ENCODE measurements at regions not wholly inside any gene's neighbourhood (a gene's known extent, or its start where the extent isn't known, plus 50 kb on each side); places are given as distances from the start of the nearest gene placed in this dataset.

- WGBS, 3 donors: 60 to 78% (median 75%) methylated on average over 2 of the region's 2 CpGs
- DNase-seq (no peak), FAIRE-seq (no peak)
- H3K36me3 ChIP-seq (ENCODE audit: control insufficient read depth in 3 of 3, insufficient read depth in 2 of 3, low read depth in 1 of 3, low read length in 3 of 3): no peaks in the 10 kb centered on the region
- H3K9me3 ChIP-seq (ENCODE audit: control insufficient read depth in 2 of 2, insufficient read depth in 1 of 2, low read depth in 1 of 2, low read length in 1 of 2): no peaks in the 10 kb centered on the region
- no peak overlapping the region for H3K4me3 ChIP-seq (ENCODE audit: low read depth in 1 of 3, low read length in 3 of 3)
- H3K27me3 ChIP-seq (ENCODE audit: control insufficient read depth in 3 of 3, insufficient read depth in 3 of 3, low read length in 3 of 3): no peaks in the 10 kb centered on the region
- H3K4me1 ChIP-seq (ENCODE audit: control insufficient read depth in 3 of 3, insufficient read depth in 2 of 3, low read depth in 1 of 3, low read length in 2 of 3): no peaks in the 10 kb centered on the region
- no peak overlapping the region for H3K27ac ChIP-seq (ENCODE audit: low read depth in 1 of 3, low read length in 2 of 3)
These were observed 498.1 kb downstream of the NLGN4X start for GRCh38 chrX:5730556-5730955.

- no peak for DNase-seq
- Histone ChIP-seq H3K4me3 (ENCODE audit: low read depth in 1 of 3, low read length in 3 of 3) (no peak overlapping the region), H3K9me3 (ENCODE audit: control insufficient read depth in 2 of 2, insufficient read depth in 1 of 2, low read depth in 1 of 2, low read length in 1 of 2) (no peaks in the 10 kb centered on the region), H3K4me1 (ENCODE audit: control insufficient read depth in 3 of 3, insufficient read depth in 2 of 3, low read depth in 1 of 3, low read length in 2 of 3) (no peaks in the 10 kb centered on the region), H3K27ac (ENCODE audit: low read depth in 1 of 3, low read length in 2 of 3) (no peak overlapping the region), H3K36me3 (ENCODE audit: control insufficient read depth in 3 of 3, insufficient read depth in 2 of 3, low read depth in 1 of 3, low read length in 3 of 3) (no peaks in the 10 kb centered on the region), H3K27me3 (ENCODE audit: control insufficient read depth in 3 of 3, insufficient read depth in 3 of 3, low read length in 3 of 3) (no peaks in the 10 kb centered on the region)
- FAIRE-seq: no peak
- 74 to 86% (median 81%) methylated on average over 5 of the region's 5 CpGs for WGBS, 3 donors
These were observed 502.4 kb downstream of the NLGN4X start for GRCh38 chrX:5726224-5726623.

GRCh38 chrX:5724123-5724522 lies 504.5 kb downstream of the NLGN4X start:
- WGBS, 3 donors: 77 to 87% (median 83%) methylated on average over 5 of the region's 5 CpGs
- H3K27ac ChIP-seq (ENCODE audit: low read depth in 1 of 3, low read length in 2 of 3): no peak overlapping the region
- no peak overlapping the region for H3K4me3 ChIP-seq (ENCODE audit: low read depth in 1 of 3, low read length in 3 of 3)
- H3K36me3 ChIP-seq (ENCODE audit: control insufficient read depth in 3 of 3, insufficient read depth in 2 of 3, low read depth in 1 of 3, low read length in 3 of 3): no peaks in the 10 kb centered on the region
- no peaks in the 10 kb centered on the region for H3K9me3 ChIP-seq (ENCODE audit: control insufficient read depth in 2 of 2, insufficient read depth in 1 of 2, low read depth in 1 of 2, low read length in 1 of 2)
- H3K4me1 ChIP-seq (ENCODE audit: control insufficient read depth in 3 of 3, insufficient read depth in 2 of 3, low read depth in 1 of 3, low read length in 2 of 3): no peaks in the 10 kb centered on the region
- H3K27me3 ChIP-seq (ENCODE audit: control insufficient read depth in 3 of 3, insufficient read depth in 3 of 3, low read length in 3 of 3): no peaks in the 10 kb centered on the region
- FAIRE-seq: no peak
- no peak for DNase-seq

GRCh38 chrX:5718651-5719050 lies 510.0 kb downstream of the NLGN4X start:
- Histone ChIP-seq H3K36me3 (ENCODE audit: control insufficient read depth in 3 of 3, insufficient read depth in 2 of 3, low read depth in 1 of 3, low read length in 3 of 3) (no peaks in the 10 kb centered on the region), H3K4me3 (ENCODE audit: low read depth in 1 of 3, low read length in 3 of 3) (no peak overlapping the region), H3K27me3 (ENCODE audit: control insufficient read depth in 3 of 3, insufficient read depth in 3 of 3, low read length in 3 of 3) (no peaks in the 10 kb centered on the region), H3K9me3 (ENCODE audit: control insufficient read depth in 2 of 2, insufficient read depth in 1 of 2, low read depth in 1 of 2, low read length in 1 of 2) (no peaks in the 10 kb centered on the region), H3K4me1 (ENCODE audit: control insufficient read depth in 3 of 3, insufficient read depth in 2 of 3, low read depth in 1 of 3, low read length in 2 of 3) (no peaks in the 10 kb centered on the region), H3K27ac (ENCODE audit: low read depth in 1 of 3, low read length in 2 of 3) (no peak overlapping the region)
- WGBS, 3 donors: 59 to 79% (median 67%) methylated on average over 3 of the region's 3 CpGs
- FAIRE-seq (no peak), DNase-seq (no peak)

GRCh38 chrX:5716666-5717065 lies 512.0 kb downstream of the NLGN4X start:
- WGBS, 3 donors: 64 to 69% (median 65%) methylated on average over 2 of the region's 2 CpGs
- Histone ChIP-seq H3K27ac (ENCODE audit: low read depth in 1 of 3, low read length in 2 of 3) (no peak overlapping the region), H3K4me3 (ENCODE audit: low read depth in 1 of 3, low read length in 3 of 3) (no peak overlapping the region), H3K36me3 (ENCODE audit: control insufficient read depth in 3 of 3, insufficient read depth in 2 of 3, low read depth in 1 of 3, low read length in 3 of 3) (no peaks in the 10 kb centered on the region), H3K9me3 (ENCODE audit: control insufficient read depth in 2 of 2, insufficient read depth in 1 of 2, low read depth in 1 of 2, low read length in 1 of 2) (no peaks in the 10 kb centered on the region), H3K27me3 (ENCODE audit: control insufficient read depth in 3 of 3, insufficient read depth in 3 of 3, low read length in 3 of 3) (no peaks in the 10 kb centered on the region), H3K4me1 (ENCODE audit: control insufficient read depth in 3 of 3, insufficient read depth in 2 of 3, low read depth in 1 of 3, low read length in 2 of 3) (no peaks in the 10 kb centered on the region)
- DNase-seq (no peak), FAIRE-seq (no peak)

DNA sequence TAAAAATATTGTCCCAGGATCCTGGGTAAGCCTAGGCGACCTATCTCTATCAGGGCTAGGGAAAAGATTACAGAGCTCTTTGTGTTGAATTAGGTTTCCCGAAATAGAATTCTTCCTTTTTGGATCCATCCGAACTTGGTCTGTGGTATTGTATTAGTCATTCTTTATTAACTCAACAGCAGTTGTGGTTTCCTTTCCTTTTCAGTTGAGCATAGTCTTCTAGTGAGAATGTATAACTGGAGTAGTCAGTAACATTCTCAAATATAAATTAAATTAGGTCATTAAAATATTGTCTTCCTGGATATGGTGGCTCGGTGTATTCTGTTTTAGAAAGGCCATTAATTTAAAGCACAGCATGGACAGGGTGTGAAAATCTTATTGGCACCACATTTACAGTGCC lies 520.4 kb downstream of the NLGN4X start:
- no peak for DNase-seq
- no peak overlapping the region for H3K4me3 ChIP-seq (ENCODE audit: low read depth in 1 of 3, low read length in 3 of 3)
- no peaks in the 10 kb centered on the region for H3K27me3 ChIP-seq (ENCODE audit: control insufficient read depth in 3 of 3, insufficient read depth in 3 of 3, low read length in 3 of 3)
- no peak overlapping the region for H3K27ac ChIP-seq (ENCODE audit: low read depth in 1 of 3, low read length in 2 of 3)
- H3K36me3 ChIP-seq (ENCODE audit: control insufficient read depth in 3 of 3, insufficient read depth in 2 of 3, low read depth in 1 of 3, low read length in 3 of 3): no peaks in the 10 kb centered on the region
- peaks cover 0 to 2% of the 10 kb centered on the region in 2 donors for H3K9me3 ChIP-seq (ENCODE audit: control insufficient read depth in 2 of 2, insufficient read depth in 1 of 2, low read depth in 1 of 2, low read length in 1 of 2)
- no peak for FAIRE-seq
- WGBS, 3 donors: 62 to 67% (median 67%) methylated on average over 4 of the region's 4 CpGs
- no peaks in the 10 kb centered on the region for H3K4me1 ChIP-seq (ENCODE audit: control insufficient read depth in 3 of 3, insufficient read depth in 2 of 3, low read depth in 1 of 3, low read length in 2 of 3)

GRCh38 chrX:5702890-5703289 lies 525.8 kb downstream of the NLGN4X start:
- H3K36me3 ChIP-seq (ENCODE audit: control insufficient read depth in 3 of 3, insufficient read depth in 2 of 3, low read depth in 1 of 3, low read length in 3 of 3): no peaks in the 10 kb centered on the region
- FAIRE-seq (no peak), DNase-seq (no peak)
- H3K27me3 ChIP-seq (ENCODE audit: control insufficient read depth in 3 of 3, insufficient read depth in 3 of 3, low read length in 3 of 3): no peaks in the 10 kb centered on the region
- no peak overlapping the region for H3K27ac ChIP-seq (ENCODE audit: low read depth in 1 of 3, low read length in 2 of 3)
- peaks cover 0 to 2% of the 10 kb centered on the region in 2 donors for H3K9me3 ChIP-seq (ENCODE audit: control insufficient read depth in 2 of 2, insufficient read depth in 1 of 2, low read depth in 1 of 2, low read length in 1 of 2)
- no peaks in the 10 kb centered on the region for H3K4me1 ChIP-seq (ENCODE audit: control insufficient read depth in 3 of 3, insufficient read depth in 2 of 3, low read depth in 1 of 3, low read length in 2 of 3)
- WGBS, 3 donors: 80 to 93% (median 83%) methylated on average over 1 of the region's 1 CpG
- no peak overlapping the region for H3K4me3 ChIP-seq (ENCODE audit: low read depth in 1 of 3, low read length in 3 of 3)

DNA sequence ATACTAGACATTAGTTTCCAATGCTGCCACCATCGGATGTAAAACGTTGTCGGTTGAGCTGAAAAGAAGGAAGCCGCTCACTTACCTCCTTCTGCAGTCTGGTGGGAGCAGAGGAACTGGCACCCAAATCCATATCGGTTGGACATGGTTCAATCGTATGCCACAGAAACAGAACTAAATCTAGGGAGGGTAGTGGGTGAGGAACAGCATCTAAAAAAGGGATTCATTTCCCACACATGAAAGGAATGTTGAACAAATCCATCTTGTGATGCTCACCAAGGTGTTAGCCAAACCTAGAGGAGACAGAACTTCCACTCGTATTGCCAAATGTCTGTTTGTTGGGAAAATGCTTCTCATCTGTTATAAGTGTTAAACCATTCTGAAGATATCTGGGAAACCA lies 532.7 kb downstream of the NLGN4X start:
- no peak for FAIRE-seq
- WGBS, 3 donors: 87 to 95% (median 92%) methylated on average over 7 of the region's 7 CpGs

GRCh38 chrX:5683996-5684395 lies 544.7 kb downstream of the NLGN4X start:
- no peak overlapping the region for H3K27ac ChIP-seq (ENCODE audit: low read depth in 1 of 3, low read length in 2 of 3)
- no peak overlapping the region for H3K4me3 ChIP-seq (ENCODE audit: low read depth in 1 of 3, low read length in 3 of 3)
- no peaks in the 10 kb centered on the region for H3K4me1 ChIP-seq (ENCODE audit: control insufficient read depth in 3 of 3, insufficient read depth in 2 of 3, low read depth in 1 of 3, low read length in 2 of 3)
- DNase-seq: no peak
- no peaks in the 10 kb centered on the region for H3K27me3 ChIP-seq (ENCODE audit: control insufficient read depth in 3 of 3, insufficient read depth in 3 of 3, low read length in 3 of 3)
- H3K36me3 ChIP-seq (ENCODE audit: control insufficient read depth in 3 of 3, insufficient read depth in 2 of 3, low read depth in 1 of 3, low read length in 3 of 3): no peaks in the 10 kb centered on the region
- no peak for FAIRE-seq
- 26 to 34% (median 27%) methylated on average over 2 of the region's 2 CpGs for WGBS, 3 donors
- peaks cover 0 to 2% of the 10 kb centered on the region in 2 donors for H3K9me3 ChIP-seq (ENCODE audit: control insufficient read depth in 2 of 2, insufficient read depth in 1 of 2, low read depth in 1 of 2, low read length in 1 of 2)

More for the DNA sequence above, 532.7 kb downstream of the NLGN4X start:
- H3K9me3 ChIP-seq (ENCODE audit: control insufficient read depth in 2 of 2, insufficient read depth in 1 of 2, low read depth in 1 of 2, low read length in 1 of 2): no peaks in the 10 kb centered on the region
- H3K27ac ChIP-seq (ENCODE audit: low read depth in 1 of 3, low read length in 2 of 3): no peak overlapping the region
- H3K4me1 ChIP-seq (ENCODE audit: control insufficient read depth in 3 of 3, insufficient read depth in 2 of 3, low read depth in 1 of 3, low read length in 2 of 3): no peaks in the 10 kb centered on the region
- DNase-seq: no peak
- H3K27me3 ChIP-seq (ENCODE audit: control insufficient read depth in 3 of 3, insufficient read depth in 3 of 3, low read length in 3 of 3): no peaks in the 10 kb centered on the region
- no peak overlapping the region for H3K4me3 ChIP-seq (ENCODE audit: low read depth in 1 of 3, low read length in 3 of 3)
- no peaks in the 10 kb centered on the region for H3K36me3 ChIP-seq (ENCODE audit: control insufficient read depth in 3 of 3, insufficient read depth in 2 of 3, low read depth in 1 of 3, low read length in 3 of 3)

Measured in small intestine (tissue), 7 donors.